IMR-90 (cell line): ENCODE measurements at regions not wholly inside any gene's neighbourhood (a gene's known extent, or its start where the extent isn't known, plus 50 kb on each side); places are given as distances from the start of the nearest gene placed in this dataset.
A peak's percentile ranks its signal among the peaks of the same experiment; 100 is the strongest.

Experiments
- ATAC-seq: fragments of 200-7000 bp; cut with Tn5 transposase; 2 replicates; pipeline ENCODE4 v1.9.1; 2020; ENCODE audit warnings: low read depth, mild to moderate bottlenecking, moderate library complexity
- BruUV-seq: library from RNA; stranded (reverse); fragments of 400-500 nt; replicated peaks from 2 replicates; lab custom pipeline; 2021; lab: Mats Ljungman, UMichigan
- CTCF ChIA-PET: fragments of 300-600 bp; formaldehyde crosslinking; extraction: SDS; loops from one replicate; lab custom pipeline; 2021; ENCODE audit warnings: antibody characterized with exemption; lab: Yijun Ruan, JAX
- POLR2A ChIA-PET: fragments of 300-600 bp; sonication (Branson Sonifier 250); formaldehyde crosslinking; loops from one replicate; lab custom pipeline; 2022; ENCODE audit warnings: antibody characterized with exemption; ENCODE audit not compliant: unreplicated experiment; lab: Charles Lee
- DNase-seq: peaks from one replicate; pipeline ENCODE4 v3.0.0; 2013
- H2AFZ ChIP-seq: replicated peaks from 2 replicates; pipeline ENCODE3; 2013; ENCODE audit warnings: low read length, mild to moderate bottlenecking; ENCODE audit not compliant: poor library complexity
- H2AK5ac ChIP-seq: 2 replicates; pipeline ENCODE4 v1.6.1; 2013; ENCODE audit warnings: low read depth, low read length, inconsistent platforms
- H2AK9ac ChIP-seq: replicated peaks from 2 replicates; pipeline ENCODE3; 2013; ENCODE audit warnings: mild to moderate bottlenecking, low read depth, low read length, moderate library complexity; ENCODE audit not compliant: poor library complexity
- H2BK120ac ChIP-seq: 2 replicates; pipeline ENCODE4 v1.6.1; 2013; ENCODE audit warnings: low read depth, low read length, inconsistent platforms
- H2BK15ac ChIP-seq: 3 replicates; pipeline ENCODE4 v1.6.1; 2013; ENCODE audit warnings: low read depth, low read length, inconsistent platforms
- H2BK20ac ChIP-seq: 2 replicates; pipeline ENCODE4 v1.6.1; 2013; ENCODE audit warnings: low read depth, mild to moderate bottlenecking, inconsistent platforms, low read length, moderate library complexity
- H2BK5ac ChIP-seq: 2 replicates; pipeline ENCODE4 v1.6.1; 2013; ENCODE audit warnings: mild to moderate bottlenecking, low read depth, low read length, inconsistent platforms; ENCODE audit not compliant: poor library complexity, severe bottlenecking
- H3K14ac ChIP-seq: replicated peaks from 2 replicates; pipeline ENCODE4 v1.6.1; 2013; ENCODE audit warnings: low read depth, low read length, inconsistent platforms
- H3K18ac ChIP-seq: 2 replicates; pipeline ENCODE4 v1.6.1; 2013; ENCODE audit warnings: low read depth, low read length, control low read depth
- H3K23ac ChIP-seq: 2 replicates; pipeline ENCODE4 v1.6.1; 2013; ENCODE audit warnings: low read depth, low read length, inconsistent platforms
- H3K27ac ChIP-seq: 2 replicates; pipeline ENCODE4 v1.5.1; 2013; ENCODE audit warnings: mild to moderate bottlenecking, control low read depth, low read length; ENCODE audit not compliant: insufficient read depth
- H3K27me3 ChIP-seq: 2 replicates; pipeline ENCODE4 v1.6.1; 2013; ENCODE audit warnings: low read length; ENCODE audit not compliant: control insufficient read depth, insufficient read depth
- H3K36me3 ChIP-seq: 2 replicates; pipeline ENCODE4 v1.6.1; 2013; ENCODE audit warnings: low read length, mixed read lengths; ENCODE audit not compliant: control insufficient read depth, insufficient read depth
- H3K4ac ChIP-seq: 2 replicates; pipeline ENCODE4 v1.6.1; 2013; ENCODE audit warnings: low read depth, low read length, inconsistent platforms
- H3K4me1 ChIP-seq: 2 replicates; pipeline ENCODE4 v1.6.1; 2013; ENCODE audit warnings: low read length, mixed read lengths; ENCODE audit not compliant: control insufficient read depth, insufficient read depth
- H3K4me2 ChIP-seq: 2 replicates; pipeline ENCODE4 v1.6.1; 2013; ENCODE audit warnings: low read depth, mild to moderate bottlenecking, control low read depth, low read length, moderate library complexity
- H3K4me3 ChIP-seq: 2 replicates; pipeline ENCODE4 v1.5.1; 2013; ENCODE audit warnings: low read depth, mild to moderate bottlenecking, control low read depth, low read length, moderate library complexity; ENCODE audit not compliant: insufficient read depth
- H3K56ac ChIP-seq: 2 replicates; pipeline ENCODE4 v1.6.1; 2013; ENCODE audit warnings: low read length, inconsistent platforms; ENCODE audit not compliant: insufficient read depth; ENCODE audit errors: extremely low read depth
- H3K79me1 ChIP-seq, 2 experiments: 2 replicates each; pipeline ENCODE4 v1.6.1; 2013; ENCODE audit warnings: low read length in 2 of 2, inconsistent platforms in 1 of 2, low read depth in 1 of 2
- H3K9ac ChIP-seq: 2 replicates; pipeline ENCODE4 v1.6.1; 2013; ENCODE audit warnings: low read depth, low read length, control low read depth
- H3K9me1 ChIP-seq: 2 replicates; pipeline ENCODE4 v1.6.1; 2013; ENCODE audit warnings: low read length, inconsistent platforms; ENCODE audit not compliant: insufficient read depth
- H3K9me3 ChIP-seq: 2 replicates; pipeline ENCODE4 v1.6.1; 2013; ENCODE audit warnings: low read length; ENCODE audit not compliant: control insufficient read depth, insufficient read depth
- H4K20me1 ChIP-seq: 2 replicates; pipeline ENCODE4 v1.6.1; 2013; ENCODE audit warnings: low read length, inconsistent platforms; ENCODE audit not compliant: insufficient read depth
- H4K5ac ChIP-seq: 2 replicates; pipeline ENCODE4 v1.6.1; 2013; ENCODE audit warnings: mild to moderate bottlenecking, low read depth, low read length, control low read depth
- H4K8ac ChIP-seq, 2 experiments: 2 replicates each; pipeline ENCODE4 v1.6.1; 2013; ENCODE audit warnings: low read depth in 2 of 2, low read length in 2 of 2, control low read depth in 1 of 2, inconsistent platforms in 1 of 2
- H4K91ac ChIP-seq: 2 replicates; pipeline ENCODE4 v1.6.1; 2013; ENCODE audit warnings: low read depth, low read length, inconsistent platforms; ENCODE audit not compliant: insufficient read depth
- BHLHE40 ChIP-seq: fragments of 150-350 bp; IDR thresholded peaks from 2 replicates; pipeline ENCODE4 v1.6.1; 2016; ENCODE audit warnings: mild to moderate bottlenecking, low read depth, low read length
- CHD1 ChIP-seq: IDR thresholded peaks from 2 replicates; pipeline ENCODE4 v1.6.1; 2012; ENCODE audit warnings: low read depth, low read length, improper control_type of control experiment
- ELK1 ChIP-seq: fragments of 150-350 bp; IDR thresholded peaks from 2 replicates; pipeline ENCODE4 v1.6.1; 2016; ENCODE audit warnings: low read depth, mild to moderate bottlenecking, low read length, moderate library complexity, borderline replicate concordance
- MAFK ChIP-seq: IDR thresholded peaks from 2 replicates; pipeline ENCODE4 v1.6.1; 2012; ENCODE audit warnings: low read depth, low read length, improper control_type of control experiment
- MAZ ChIP-seq: IDR thresholded peaks from 2 replicates; pipeline ENCODE4 v1.6.1; 2012; ENCODE audit warnings: low read depth, mild to moderate bottlenecking, low read length, improper control_type of control experiment, moderate library complexity, borderline replicate concordance
- MXI1 ChIP-seq: IDR thresholded peaks from 2 replicates; pipeline ENCODE4 v1.6.1; 2012; ENCODE audit warnings: low read depth, mild to moderate bottlenecking, low read length, moderate library complexity, borderline replicate concordance
- NFE2L2 ChIP-seq: fragments of 150-350 bp; IDR thresholded peaks from 2 replicates; pipeline ENCODE4 v1.6.1; 2016; ENCODE audit warnings: low read depth, mild to moderate bottlenecking, low read length
- POLR2A ChIP-seq: IDR thresholded peaks from 2 replicates; pipeline ENCODE4 v1.6.1; 2012; ENCODE audit warnings: mild to moderate bottlenecking, low read depth, low read length
- RAD21 ChIP-seq: IDR thresholded peaks from 2 replicates; pipeline ENCODE4 v1.6.1; 2012; ENCODE audit warnings: low read length, improper control_type of control experiment
- SMC3 ChIP-seq: fragments of 150-350 bp; IDR thresholded peaks from 2 replicates; pipeline ENCODE4 v1.6.1; 2016; ENCODE audit warnings: low read depth, mild to moderate bottlenecking, antibody characterized with exemption, low read length, moderate library complexity
- USF2 ChIP-seq: fragments of 150-350 bp; IDR thresholded peaks from 2 replicates; pipeline ENCODE4 v1.6.1; 2017; ENCODE audit warnings: mild to moderate bottlenecking, antibody characterized with exemption, low read length, low read depth
- WGBS, 2 experiments: methylation state at CpG; one replicate each; pipeline versions ENCODE4 v1.1.5 to v1.1.7; 2013; ENCODE audit warnings: missing lambda C conversion rate in 2 of 2; ENCODE audit not compliant: insufficient read length in 1 of 2; ENCODE audit errors: extremely low coverage in 2 of 2; 5-methylcytosine and 5-hydroxymethylcytosine counted together
- dilution Hi-C: fragments of 300-500 bp; cut with HindIII; formaldehyde crosslinking; loops from one replicate; pipeline ENCODE4 v1.14.3; 2018; ENCODE audit warnings: low sequenced_read_pairs; ENCODE audit not compliant: unreplicated experiment
- in situ Hi-C: fragments of 300-500 bp; cut with MboI; formaldehyde crosslinking; loops from 3 replicates; pipeline ENCODE4 v1.14.3; 2019; ENCODE audit warnings: low sequenced_read_pairs, inconsistent platforms, mixed read lengths
- intact Hi-C: fragments of 100-400 bp; cut with micrococcal nuclease; formaldehyde crosslinking; loops from 2 replicates; pipeline ENCODE4 v1.10.0; 2022

- no peak overlapping the region for H4K5ac ChIP-seq
- no peaks in the 10 kb centered on the region for H3K79me1 ChIP-seq
- no peak overlapping the region for H2BK15ac ChIP-seq
- POLR2A ChIA-PET: no interaction called here
- peak overlapping the region; percentile 37 for H2AFZ ChIP-seq
- H4K8ac ChIP-seq: no peak overlapping the region
- 0 out of 2 replicates have a peak overlapping the region, but pooled peaks have one; percentile 35 for H3K18ac ChIP-seq
- no peak overlapping the region for H3K56ac ChIP-seq
- dilution Hi-C loops (no loop called here), in situ Hi-C loops (no loop called here), intact Hi-C loops (no loop called here)
- no peak for DNase-seq
- no peak overlapping the region for H3K14ac ChIP-seq
- peaks cover 2% of the 10 kb centered on the region; the same call in 1 of the 2 replicates for H3K4me1 ChIP-seq
- BruUV-seq: no TSS peak
- no peak overlapping the region for H3K4ac ChIP-seq
- H3K4me2 ChIP-seq: no peak overlapping the region
- H3K36me3 ChIP-seq: no peaks in the 10 kb centered on the region
- no peaks in the 10 kb centered on the region for H4K20me1 ChIP-seq
- 0 out of 2 replicates have a peak, but pooled peaks cover 2% of the 10 kb centered on the region for H3K9me1 ChIP-seq
- H3K23ac ChIP-seq: no peak overlapping the region
- H3K27ac ChIP-seq: no peak overlapping the region
- CTCF ChIA-PET: no interaction called here
- no peak overlapping the region for H4K91ac ChIP-seq
- H3K4me3 ChIP-seq: no peak overlapping the region
- H3K27me3 ChIP-seq: no peaks in the 10 kb centered on the region
- no CpG with 5 or more reads among the region's 2 CpGs for WGBS, 2 experiments
- H2AK9ac ChIP-seq: no peak overlapping the region
- TF ChIP-seq RAD21 (no peak), BHLHE40 (no peak), NFE2L2 (no peak), POLR2A (no peak), ELK1 (no peak), CHD1 (no peak), MXI1 (no peak), SMC3 (no peak), USF2 (no peak), MAZ (no peak), MAFK (no peak)
- no peak overlapping the region for H2BK20ac ChIP-seq
- H3K9me3 ChIP-seq: no peaks in the 10 kb centered on the region
- no peak overlapping the region for H2AK5ac ChIP-seq
- H3K9ac ChIP-seq: no peak overlapping the region
- no peak for ATAC-seq
- no peak overlapping the region for H2BK5ac ChIP-seq
- H2BK120ac ChIP-seq: no peak overlapping the region
Observed at GRCh38 chr14:85468816-85469215, 61.1 kb upstream of the FLRT2 start.
